Psoas muscle (tissue), 7 donors: ENCODE measurements at regions not wholly inside any gene's neighbourhood (a gene's known extent, or its start where the extent isn't known, plus 50 kb on each side); places are given as distances from the start of the nearest gene placed in this dataset.

Source experiments
- ATAC-seq, 4 donors: fragments of 200-7000 bp; cut with Tn5 transposase; one replicate each; pipeline ENCODE4 v1.9.1; 2020; ENCODE audit warnings: moderate library complexity in 3 of 4, mild to moderate bottlenecking in 2 of 4
- DNase-seq, 2 donors: peaks; one replicate each; pipeline ENCODE4 v3.0.0-alpha.2; 2020
- H3K27ac ChIP-seq: fragments of 200-600 bp; one replicate; pipeline ENCODE4 v1.8.0; 2022
- H3K27me3 ChIP-seq, 3 donors: fragments of 200-600 bp in 1 of 3; one replicate each; pipeline versions ENCODE4 v1.6.1 to v1.8.0; 2013 to 2022; ENCODE audit warnings: low read length in 2 of 3, mild to moderate bottlenecking in 2 of 3, moderate library complexity in 1 of 3; ENCODE audit not compliant: insufficient read depth in 3 of 3
- H3K36me3 ChIP-seq, 2 donors: fragments of 200-600 bp in 1 of 2; one replicate each; pipeline versions ENCODE4 v1.6.1 to v1.8.0; 2013 to 2022; ENCODE audit warnings: low read depth in 1 of 2, mild to moderate bottlenecking in 1 of 2, moderate library complexity in 1 of 2; ENCODE audit not compliant: insufficient read depth in 1 of 2
- H3K4me1 ChIP-seq: fragments of 200-600 bp; one replicate; pipeline ENCODE4 v1.8.0; 2022
- H3K4me3 ChIP-seq: fragments of 200-600 bp; one replicate; pipeline ENCODE4 v1.8.0; 2022; ENCODE audit warnings: mild to moderate bottlenecking
- H3K9me3 ChIP-seq: fragments of 200-600 bp; one replicate; pipeline ENCODE4 v1.8.0; 2022
- WGBS, 3 donors: extraction: QIAGEN DNeasy Blood & Tissue Kit; methylation state at CpG; one replicate each; pipeline versions ENCODE4 v1.1.6 to v1.1.7; 2013; 5-methylcytosine and 5-hydroxymethylcytosine counted together
- intact Hi-C, 2 donors: fragments of 100-400 bp; cut with DNase I; formaldehyde crosslinking; loops; one replicate each; pipeline versions ENCODE4 v1.11.0 to v1.14.2; 2022
- TF ChIP-seq, protein P1 (sequence below): fragments of 200-600 bp; IDR thresholded peaks from one replicate; pipeline ENCODE4 v1.8.0; 2022; ENCODE audit warnings: antibody characterized with exemption
- donor health status: healthy with polysubstance abuse.
- donor health status: DM: no; HTN: no; CAD: no; lungs with moderate emphysema.
- donor health status: Bipolar disorder and iron deficiency.
- donor health status: healthy.
- donor health status: DM: yes; HTN: yes; CAD: no.
- donor health status: DM: no; HTN: no; CAD: no.
- donor health status: DM: yes; HTN: yes; CAD: no.

DNA sequence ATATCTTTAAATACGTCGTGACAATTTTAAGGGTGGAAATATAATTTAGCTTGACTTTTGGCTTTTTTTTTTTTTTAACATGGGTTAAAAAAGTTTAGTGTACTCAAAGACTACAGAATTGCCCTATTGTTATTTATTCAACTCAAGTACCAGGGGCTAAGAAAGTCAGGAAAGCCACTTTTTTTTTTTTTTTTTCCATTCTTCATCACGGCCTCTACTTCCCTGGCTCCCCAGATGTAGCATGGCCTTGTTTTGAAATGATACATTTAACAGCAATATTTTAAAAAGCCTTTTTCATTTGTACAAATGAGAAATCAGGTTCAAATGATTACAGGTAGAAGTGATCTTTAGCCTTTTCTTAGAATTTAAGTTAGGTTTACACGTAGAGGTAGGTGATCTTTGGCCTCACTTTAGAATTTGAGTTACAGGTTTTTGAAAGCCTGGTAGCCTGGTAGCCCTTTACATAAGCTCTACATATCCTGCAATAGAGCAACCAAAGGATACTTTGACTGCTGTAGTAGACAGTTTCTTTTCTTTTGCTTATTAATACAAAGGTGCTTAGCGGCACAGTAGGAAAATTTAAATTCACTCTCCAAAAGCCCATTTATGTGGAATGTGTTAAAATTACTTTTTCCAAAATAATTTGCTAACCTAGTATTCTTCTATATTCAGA is 160.5 kb upstream of the MMS22L start:
- 71 to 77% (median 75%) methylated on average over 5 of the region's 5 CpGs for WGBS, 3 donors
- Histone ChIP-seq H3K36me3 (no peaks in the 10 kb centered on the region), H3K9me3 (no peaks in the 10 kb centered on the region), H3K27me3 (no peaks in the 10 kb centered on the region), H3K4me1 (no peaks in the 10 kb centered on the region), H3K27ac (no peak overlapping the region), H3K4me3 (no peak overlapping the region)
- TF ChIP-seq, protein P1, sequence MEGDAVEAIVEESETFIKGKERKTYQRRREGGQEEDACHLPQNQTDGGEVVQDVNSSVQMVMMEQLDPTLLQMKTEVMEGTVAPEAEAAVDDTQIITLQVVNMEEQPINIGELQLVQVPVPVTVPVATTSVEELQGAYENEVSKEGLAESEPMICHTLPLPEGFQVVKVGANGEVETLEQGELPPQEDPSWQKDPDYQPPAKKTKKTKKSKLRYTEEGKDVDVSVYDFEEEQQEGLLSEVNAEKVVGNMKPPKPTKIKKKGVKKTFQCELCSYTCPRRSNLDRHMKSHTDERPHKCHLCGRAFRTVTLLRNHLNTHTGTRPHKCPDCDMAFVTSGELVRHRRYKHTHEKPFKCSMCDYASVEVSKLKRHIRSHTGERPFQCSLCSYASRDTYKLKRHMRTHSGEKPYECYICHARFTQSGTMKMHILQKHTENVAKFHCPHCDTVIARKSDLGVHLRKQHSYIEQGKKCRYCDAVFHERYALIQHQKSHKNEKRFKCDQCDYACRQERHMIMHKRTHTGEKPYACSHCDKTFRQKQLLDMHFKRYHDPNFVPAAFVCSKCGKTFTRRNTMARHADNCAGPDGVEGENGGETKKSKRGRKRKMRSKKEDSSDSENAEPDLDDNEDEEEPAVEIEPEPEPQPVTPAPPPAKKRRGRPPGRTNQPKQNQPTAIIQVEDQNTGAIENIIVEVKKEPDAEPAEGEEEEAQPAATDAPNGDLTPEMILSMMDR, result no peak
- intact Hi-C loops, result no loop called here
- no peak for DNase-seq
- no peak for ATAC-seq

DNA sequence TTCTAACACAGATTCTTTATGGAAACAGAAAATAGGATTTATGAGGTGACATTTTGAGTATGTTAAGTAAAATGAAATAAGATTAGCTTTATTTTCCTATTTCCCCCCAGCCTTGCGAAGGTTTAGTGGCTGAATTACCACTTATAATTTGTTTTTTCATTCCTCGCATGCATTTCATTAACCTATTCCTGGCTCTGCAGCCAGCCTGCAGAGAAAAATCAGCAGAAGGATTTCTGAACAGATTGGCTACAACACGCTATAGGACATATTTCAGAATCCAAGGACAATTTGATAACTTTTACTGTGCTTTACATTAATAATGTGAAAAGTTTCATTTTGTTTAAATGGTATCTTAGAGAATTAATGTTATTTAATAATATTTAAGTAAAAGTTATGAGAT is 162.4 kb upstream of the MMS22L start:
- H3K27me3 ChIP-seq, result no peaks in the 10 kb centered on the region
- DNase-seq (no peak), ATAC-seq (no peak)
- no peak overlapping the region for H3K4me3 ChIP-seq
- intact Hi-C loops, result no loop called here
- 64 to 69% (median 65%) methylated on average over 3 of the region's 3 CpGs for WGBS, 3 donors
- H3K4me1 ChIP-seq, result no peaks in the 10 kb centered on the region
- H3K27ac ChIP-seq, result no peak overlapping the region
- TF ChIP-seq, protein P1, result no peak
- H3K9me3 ChIP-seq, result no peaks in the 10 kb centered on the region
- H3K36me3 ChIP-seq, result no peaks in the 10 kb centered on the region

DNA sequence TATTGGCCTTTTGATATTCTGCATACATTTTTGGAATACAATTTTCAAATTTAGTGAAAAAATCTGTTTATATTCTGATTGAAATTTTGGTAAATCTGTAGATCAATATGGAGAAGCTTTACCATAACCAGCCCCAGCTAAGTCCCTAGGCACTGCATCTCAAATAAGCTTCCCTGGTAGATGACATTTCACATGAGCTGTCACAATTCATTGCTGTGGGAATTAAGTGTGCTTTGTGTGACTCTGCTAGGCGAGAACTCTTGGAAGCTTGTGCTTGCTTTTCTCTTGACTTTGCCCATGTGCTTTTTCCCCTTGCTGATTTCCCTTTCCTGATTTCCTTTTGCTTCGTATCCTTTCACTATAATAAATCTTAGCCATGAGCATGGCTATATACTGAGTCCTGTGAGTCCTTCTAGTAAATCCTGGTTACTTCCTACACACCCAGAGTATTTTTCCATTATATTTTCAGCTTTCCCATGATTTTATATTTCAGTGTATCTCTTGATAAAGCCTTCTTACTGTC is 166.5 kb upstream of the MMS22L start:
- Histone ChIP-seq H3K36me3 (no peaks in the 10 kb centered on the region), H3K27me3 (no peaks in the 10 kb centered on the region), H3K4me3 (no peak overlapping the region), H3K4me1 (no peaks in the 10 kb centered on the region), H3K27ac (no peak overlapping the region), H3K9me3 (no peaks in the 10 kb centered on the region)
- intact Hi-C loops, result no loop called here
- no peak for ATAC-seq
- TF ChIP-seq, protein P1, result no peak
- WGBS, 3 donors, result 34 to 54% (median 49%) methylated on average over 2 of the region's 2 CpGs
- no peak for DNase-seq

DNA sequence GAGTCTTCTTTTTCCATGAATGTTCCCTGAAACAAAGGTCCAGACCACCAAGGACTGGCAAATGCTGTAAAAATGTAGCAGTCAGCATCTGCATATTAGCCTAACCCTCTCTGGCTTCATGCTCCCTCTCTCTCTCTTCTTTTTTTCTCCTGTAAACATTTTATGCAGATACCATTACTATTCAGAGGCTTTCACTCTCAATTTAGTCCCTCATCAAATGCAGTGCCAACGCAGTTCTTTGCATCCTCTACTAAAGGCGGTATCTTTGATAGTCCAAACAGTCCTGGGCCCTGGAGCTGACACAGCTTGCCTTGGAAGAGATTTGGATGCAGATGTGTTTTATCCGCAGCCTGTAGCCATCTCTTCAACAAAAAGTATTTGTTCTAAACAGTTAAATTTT is 167.1 kb upstream of the MMS22L start:
- H3K4me3 ChIP-seq, result no peak overlapping the region
- WGBS, 3 donors, result 72 to 85% (median 82%) methylated on average over 3 of the region's 3 CpGs
- H3K4me1 ChIP-seq, result no peaks in the 10 kb centered on the region
- intact Hi-C loops, result no loop called here
- no peaks in the 10 kb centered on the region for H3K36me3 ChIP-seq
- no peak for DNase-seq
- no peaks in the 10 kb centered on the region for H3K9me3 ChIP-seq
- no peak for ATAC-seq
- H3K27me3 ChIP-seq, result no peaks in the 10 kb centered on the region
- TF ChIP-seq, protein P1, result no peak
- H3K27ac ChIP-seq, result no peak overlapping the region

DNA sequence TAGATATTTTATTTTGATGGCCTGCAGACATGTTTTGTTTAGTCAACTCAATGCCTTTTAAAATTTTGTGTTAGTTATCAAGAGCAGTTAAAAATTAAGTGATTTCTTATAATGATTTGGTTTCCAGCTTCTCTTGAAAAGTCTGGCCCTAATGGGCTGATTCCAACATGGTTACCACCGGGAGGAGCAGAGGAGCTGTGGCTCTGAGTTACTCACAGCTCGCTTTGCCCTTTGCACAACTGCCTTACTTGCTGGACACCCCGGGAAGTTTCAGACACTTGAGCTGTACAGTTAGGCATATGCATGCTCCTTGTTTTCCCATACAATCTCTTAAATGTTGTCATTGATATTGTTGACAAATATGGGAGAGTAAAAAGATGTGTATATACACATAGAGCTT is 173.1 kb upstream of the MMS22L start:
- Histone ChIP-seq H3K27ac (no peak overlapping the region), H3K9me3 (no peaks in the 10 kb centered on the region), H3K36me3 (no peaks in the 10 kb centered on the region), H3K27me3 (no peaks in the 10 kb centered on the region), H3K4me3 (no peak overlapping the region), H3K4me1 (no peaks in the 10 kb centered on the region)
- TF ChIP-seq, protein P1, result no peak
- intact Hi-C loops, result no loop called here
- DNase-seq, result no peak
- no peak for ATAC-seq
- 57 to 59% (median 58%) methylated on average over 3 of the region's 3 CpGs for WGBS, 3 donors
